K562 (cell line): ENCODE measurements at regions not wholly inside any gene's neighbourhood (a gene's known extent, or its start where the extent isn't known, plus 50 kb on each side); places are given as distances from the start of the nearest gene placed in this dataset.

Source experiments
- ATAC-seq: fragments of 200-7000 bp; cut with Tn5 transposase; 3 replicates; pipeline ENCODE4 v1.9.1; 2020; ENCODE audit warnings: moderate library complexity
- BruUV-seq: library from RNA; stranded (reverse); fragments of 400-500 nt; replicated peaks from 2 replicates; lab custom pipeline; 2021; lab: Mats Ljungman, UMichigan
- CTCF ChIA-PET: fragments of 300-600 bp; formaldehyde crosslinking; extraction: SDS; loops from one replicate; lab custom pipeline; 2021; ENCODE audit warnings: low intra/inter-chr PET ratio; lab: Yijun Ruan, JAX
- POLR2A ChIA-PET: fragments of 300-600, 350-650 bp; sonication (Branson Sonifier 250); formaldehyde crosslinking; extraction: SDS; loops from one replicate; lab custom pipeline; 2021; ENCODE audit warnings: antibody characterized with exemption, inconsistent platforms; lab: Yijun Ruan, JAX
- DNase-seq, 4 experiments: peaks; one replicate each; pipeline versions ENCODE4 v3.0.0 to v3.0.0-alpha.2; 2011 to 2018; ENCODE audit warnings: low spot score in 3 of 4, mixed read lengths in 3 of 4; ENCODE audit errors: extremely low read depth in 1 of 4
- FAIRE-seq: peaks from 2 replicates; lab custom pipeline; 2011; peaks lifted over from hg19 to GRCh38; lab: Jason Lieb, UNC
- H2AFZ ChIP-seq: 2 replicates; pipeline ENCODE4 v1.6.0; 2011; ENCODE audit warnings: low read depth, low read length, control low read depth, inconsistent platforms
- H3K27ac ChIP-seq: fragments of 200-600 bp; 3 replicates; pipeline ENCODE4 v1.8.0; 2011; ENCODE audit warnings: low read depth, mild to moderate bottlenecking, control low read depth, inconsistent platforms, low read length, moderate library complexity, mixed read lengths; ENCODE audit errors: extremely low read depth
- H3K27me3 ChIP-seq, 2 experiments: fragments of 300-600 bp in 1 of 2; 2 replicates in 1 of 2; 3 replicates in 1 of 2; pipeline versions ENCODE4 v1.6.0 to v1.8.0; 2011; ENCODE audit warnings: inconsistent platforms in 2 of 2, low read length in 2 of 2, mild to moderate bottlenecking in 1 of 2, mixed read lengths in 1 of 2, moderate library complexity in 1 of 2; ENCODE audit not compliant: control insufficient read depth in 2 of 2, insufficient read depth in 2 of 2
- H3K36me3 ChIP-seq: fragments of 300-600 bp; 3 replicates; pipeline ENCODE4 v1.8.0; 2011; ENCODE audit warnings: mild to moderate bottlenecking, low read length, inconsistent platforms; ENCODE audit not compliant: control insufficient read depth, insufficient read depth
- H3K4me1 ChIP-seq, 2 experiments: fragments of 200-600 bp in 1 of 2; replicated peaks in 1 of 2; 2 replicates in 1 of 2; 3 replicates in 1 of 2; pipeline versions ENCODE4 v1.5.1 to v1.8.0; 2011; ENCODE audit warnings: inconsistent platforms in 2 of 2, low read length in 2 of 2, mild to moderate bottlenecking in 1 of 2, mixed read lengths in 1 of 2, moderate library complexity in 1 of 2; ENCODE audit not compliant: control insufficient read depth in 2 of 2, insufficient read depth in 2 of 2
- H3K4me2 ChIP-seq: 2 replicates; pipeline ENCODE4 v1.6.1; 2011; ENCODE audit warnings: low read length, control low read depth, inconsistent platforms, mixed read lengths; ENCODE audit not compliant: insufficient read depth
- H3K4me3 ChIP-seq: fragments of 200-600 bp; sonication (generic), shearing (Covaris generic); 2 replicates; pipeline ENCODE4 v1.5.1; 2016; ENCODE audit warnings: control low read depth, inconsistent platforms
- H3K79me2 ChIP-seq: fragments of 200-600 bp; 3 replicates; pipeline ENCODE4 v1.8.0; 2011; ENCODE audit warnings: low read length, inconsistent platforms; ENCODE audit not compliant: control insufficient read depth, insufficient read depth
- H3K9ac ChIP-seq, 2 experiments: 2 replicates each; pipeline versions ENCODE4 v1.6.0 to v1.6.1; 2011; ENCODE audit warnings: low read depth in 2 of 2, low read length in 2 of 2, control low read depth in 1 of 2, inconsistent platforms in 1 of 2, mild to moderate bottlenecking in 1 of 2, mixed read lengths in 1 of 2; ENCODE audit not compliant: insufficient read depth in 1 of 2
- H3K9me1 ChIP-seq: one replicate; pipeline ENCODE4 v1.6.0; 2011; ENCODE audit warnings: inconsistent platforms, mild to moderate bottlenecking, low read length, moderate library complexity; ENCODE audit not compliant: control insufficient read depth, insufficient read depth
- H3K9me3 ChIP-seq: replicated peaks from 2 replicates; pipeline ENCODE4 v1.5.1; 2011; ENCODE audit warnings: low read depth, low read length, inconsistent platforms; ENCODE audit not compliant: control insufficient read depth, insufficient read depth
- H4K20me1 ChIP-seq: replicated peaks from 2 replicates; pipeline ENCODE4 v1.6.1; 2011; ENCODE audit warnings: low read length, inconsistent platforms, mixed read lengths; ENCODE audit not compliant: control insufficient read depth, insufficient read depth
- DDX20 ChIP-seq: fragments of 450-650 bp; IDR thresholded peaks from 2 replicates; pipeline ENCODE4 v1.6.1; 2016; ENCODE audit warnings: missing genetic modification characterization, low read depth, mild to moderate bottlenecking, missing compliant biosample characterization, moderate library complexity
- FIP1L1 ChIP-seq: fragments of 200-400 bp; formaldehyde crosslinking; IDR thresholded peaks from 2 replicates; pipeline ENCODE4 v1.6.1; 2018; ENCODE audit warnings: mild to moderate bottlenecking, low read depth, low read length; ENCODE audit not compliant: poor library complexity, severe bottlenecking
- GATA2 ChIP-seq: sonication (generic); formaldehyde crosslinking; IDR thresholded peaks from 2 replicates; pipeline ENCODE4 v1.4.0; 2020; ENCODE audit warnings: mild to moderate bottlenecking, missing genetic modification reagents
- ILF3 ChIP-seq: fragments of 450-650 bp; IDR thresholded peaks from 2 replicates; pipeline ENCODE4 v1.6.1; 2018; ENCODE audit warnings: antibody characterized with exemption, mild to moderate bottlenecking, moderate library complexity, borderline replicate concordance
- MECOM ChIP-seq: fragments of 250-450 bp; sonication (Bioruptor Pico); IDR thresholded peaks from 2 replicates; pipeline ENCODE4 v1.8.0; 2022; ENCODE audit warnings: inconsistent platforms
- MTF1 ChIP-seq: fragments of 250-450 bp; sonication (Bioruptor Pico); IDR thresholded peaks from 2 replicates; pipeline ENCODE4 v1.9.0; 2021; ENCODE audit warnings: moderate library complexity, mild to moderate bottlenecking, inconsistent platforms, borderline replicate concordance
- NONO ChIP-seq, 2 experiments: fragments of 200-400 bp in 1 of 2; fragments of 450-650 bp in 1 of 2; formaldehyde crosslinking in 1 of 2; IDR thresholded peaks; 2 replicates each; pipeline ENCODE4 v1.6.1; 2017; ENCODE audit warnings: low read depth in 2 of 2, mild to moderate bottlenecking in 2 of 2, moderate library complexity in 2 of 2, low read length in 1 of 2
- POLR3G ChIP-seq: IDR thresholded peaks from 2 replicates; pipeline ENCODE4 v1.6.1; 2011; ENCODE audit not compliant: insufficient read length, insufficient replicate concordance; ENCODE audit errors: extremely low read depth
- RAD21 ChIP-seq, 2 experiments: fragments of 250-450 bp in 1 of 2; fragments of 450-650 bp in 1 of 2; sonication (Bioruptor Pico) in 1 of 2; formaldehyde crosslinking in 1 of 2; IDR thresholded peaks in 1 of 2; conservative IDR thresholded peaks in 1 of 2; 2 replicates each; pipeline versions ENCODE4 v1.4.0 to v1.8.0; 2020 to 2022; ENCODE audit warnings: mild to moderate bottlenecking in 2 of 2, moderate library complexity in 1 of 2
- SAP30 ChIP-seq: fragments of 200-600 bp; sonication (generic); IDR thresholded peaks from 2 replicates; pipeline ENCODE4 v1.6.1; 2012; ENCODE audit warnings: borderline replicate concordance, low read depth, mild to moderate bottlenecking, moderate library complexity, low read length, control low read depth, inconsistent platforms; ENCODE audit not compliant: insufficient read depth, poor library complexity, severe bottlenecking
- SIN3B ChIP-seq: fragments of 450-650 bp; IDR thresholded peaks from 2 replicates; pipeline ENCODE4 v1.6.1; 2017; ENCODE audit warnings: low read depth, mild to moderate bottlenecking, moderate library complexity
- ZNF232 ChIP-seq: sonication (generic); formaldehyde crosslinking; IDR thresholded peaks from 2 replicates; pipeline ENCODE4 v1.8.0; 2022; ENCODE audit warnings: mild to moderate bottlenecking, missing genetic modification reagents
- ZNF280B ChIP-seq: fragments of 250-450 bp; sonication (Bioruptor Pico); IDR thresholded peaks from 2 replicates; pipeline ENCODE4 v1.5.1; 2021; ENCODE audit warnings: mild to moderate bottlenecking
- ZNF584 ChIP-seq: fragments of 200-800 bp; sonication (Bioruptor generic); IDR thresholded peaks from 2 replicates; pipeline ENCODE4 v1.6.1; 2016; ENCODE audit warnings: low read depth, mild to moderate bottlenecking, missing genetic modification characterization, missing compliant biosample characterization
- ZNF696 ChIP-seq: fragments of 250-450 bp; sonication (Bioruptor Pico); conservative IDR thresholded peaks from 2 replicates; pipeline ENCODE4 v1.4.0; 2020; ENCODE audit warnings: mild to moderate bottlenecking, moderate library complexity
- ZNF75A ChIP-seq: fragments of 450-650 bp; formaldehyde crosslinking; IDR thresholded peaks from 2 replicates; pipeline ENCODE4 v1.4.0; 2020; ENCODE audit warnings: mild to moderate bottlenecking
- ZSCAN29 ChIP-seq: fragments of 450-650 bp; IDR thresholded peaks from 2 replicates; pipeline ENCODE4 v1.6.1; 2017
- WGBS: fragments of 100-300 bp; shearing (Covaris generic); methylation state at CpG from one replicate; pipeline ENCODE4 v1.1.6; 2016; ENCODE audit warnings: low coverage, mixed read lengths; ENCODE audit not compliant: insufficient coverage; ENCODE audit errors: missing lambda C conversion rate; 5-methylcytosine and 5-hydroxymethylcytosine counted together
- in situ Hi-C: fragments of 300-500 bp; cut with MboI; formaldehyde crosslinking; loops from 4 replicates; pipeline ENCODE4 v1.15.0; 2018; ENCODE audit warnings: inconsistent platforms, mixed read lengths
- intact Hi-C: fragments of 100-400 bp; cut with micrococcal nuclease; formaldehyde crosslinking; loops from 2 replicates; pipeline ENCODE4 v1.14.2; 2022

GRCh38 chr22:17314487-17314886, 54.8 kb upstream of the CECR2 start:
- intact Hi-C loops (no loop called here), in situ Hi-C loops (no loop called here)
- Histone ChIP-seq H3K4me1 (no peaks in the 10 kb centered on the region), H3K9me1 (no peaks in the 10 kb centered on the region), H3K4me3 (no peak overlapping the region), H3K27me3 (peaks cover 29 to 35% of the 10 kb centered on the region in 2 experiments; a peak in 2 of 5 replicates), H3K79me2 (no peaks in the 10 kb centered on the region), H2AFZ (no peak overlapping the region), H3K9me3 (no peaks in the 10 kb centered on the region), H3K36me3 (no peaks in the 10 kb centered on the region), H3K9ac (no peak overlapping the region), H3K4me2 (no peak overlapping the region), H3K27ac (no peak overlapping the region), H4K20me1 (peaks cover 3% of the 10 kb centered on the region; the same call in 1 of the 2 replicates)
- DNase-seq (no peak), ATAC-seq (no peak), FAIRE-seq (no peak)
- CTCF ChIA-PET, result no interaction called here
- POLR2A ChIA-PET, result interaction anchor here (0.5 kb wide), 1 partner anchor 474 kb away, joined by 3 read pairs; no protein-coding TSS in a partner anchor
- TF ChIP-seq POLR3G (no peak), RAD21 (CRISPR knock-in tag; conservative IDR thresholded peaks at IDR 0.05 in 1 of 2, IDR thresholded peaks at IDR 0.05 in 1 of 2) (no peak), GATA2 (CRISPR knock-in tag) (no peak), ZNF232 (CRISPR knock-in tag) (no peak), ZNF280B (CRISPR knock-in tag) (no peak), DDX20 (no peak), NONO (IDR thresholded peaks at IDR 0.05; ENCODE audit: low read depth in 2 of 2, low read length in 1 of 2) (no peak), ZNF584 (no peak), ZNF75A (no peak), MECOM (CRISPR knock-in tag) (no peak), SIN3B (no peak), FIP1L1 (no peak), SAP30 (no peak), ZNF696 (CRISPR knock-in tag) (no peak), MTF1 (CRISPR knock-in tag) (no peak), ILF3 (no peak), ZSCAN29 (no peak)
- WGBS, result 8% methylated on average over 9 of the region's 9 CpGs
- no TSS peak for BruUV-seq
